Activated CD4-positive, alpha-beta T cell treated with anti-CD3 and anti-CD28 coated beads, Interleukin-2, amount 10 ng/mL, durations not matched to agents 7 days and 5 days (primary cell): ENCODE measurements at regions not wholly inside any gene's neighbourhood (a gene's known extent, or its start where the extent isn't known, plus 50 kb on each side); places are given as distances from the start of the nearest gene placed in this dataset.

Experiments
- CTCF ChIA-PET: fragments of 350-600 bp; sonication (Branson Sonifier 250); formaldehyde crosslinking; loops from one replicate; lab custom pipeline; 2021; ENCODE audit warnings: antibody characterized with exemption; lab: Charles Lee
- POLR2A ChIA-PET: fragments of 350-600 bp; sonication (Branson Sonifier 250); formaldehyde crosslinking; loops from one replicate; lab custom pipeline; 2021; ENCODE audit warnings: antibody characterized with exemption; lab: Charles Lee
- DNase-seq: peaks from one replicate; pipeline ENCODE4 v3.0.0-alpha.2; 2020
- H3K27ac Mint-ChIP-seq: one replicate; pipeline ENCODE4 v1.8.0; 2021; ENCODE audit warnings: mild to moderate bottlenecking, moderate library complexity, mixed read lengths
- H3K27me3 Mint-ChIP-seq: one replicate; pipeline ENCODE4 v1.8.0; 2021; ENCODE audit warnings: mixed read lengths
- H3K36me3 Mint-ChIP-seq: one replicate; pipeline ENCODE4 v1.8.0; 2021; ENCODE audit warnings: low read depth, mixed read lengths
- H3K4me1 Mint-ChIP-seq: one replicate; pipeline ENCODE4 v1.8.0; 2021; ENCODE audit warnings: mixed read lengths
- H3K4me3 Mint-ChIP-seq: one replicate; pipeline ENCODE4 v1.8.0; 2021; ENCODE audit warnings: mild to moderate bottlenecking, moderate library complexity, mixed read lengths
- H3K9me3 Mint-ChIP-seq: one replicate; pipeline ENCODE4 v1.8.0; 2021; ENCODE audit warnings: mixed read lengths

GRCh38 chr2:168401771-168402170 lies 54.3 kb upstream of the CERS6 start:
- POLR2A ChIA-PET = no interaction called here
- CTCF ChIA-PET = interaction anchor here (0.5 kb wide), 1 partner anchor 17 kb away, joined by 3 read pairs; no protein-coding TSS in a partner anchor
- Mint-ChIP-seq H3K36me3 (no peaks in the 10 kb centered on the region), H3K9me3 (peaks cover 9% of the 10 kb centered on the region), H3K27ac (no peak overlapping the region), H3K4me3 (no peak overlapping the region), H3K4me1 (peaks cover 8% of the 10 kb centered on the region), H3K27me3 (peaks cover 7% of the 10 kb centered on the region)
- DNase-seq = no peak

GRCh38 chr2:168402531-168402930 lies 53.5 kb upstream of the CERS6 start:
- H3K9me3 Mint-ChIP-seq = peaks cover 9% of the 10 kb centered on the region
- ChIA-PET POLR2A (no interaction called here), CTCF (interaction anchor here (1.2 kb wide), 1 partner anchor 139 kb away, joined by 3 read pairs; no protein-coding TSS in a partner anchor)
- DNase-seq = no peak
- no peak overlapping the region for H3K4me3 Mint-ChIP-seq
- H3K36me3 Mint-ChIP-seq = no peaks in the 10 kb centered on the region
- peaks cover 7% of the 10 kb centered on the region for H3K27me3 Mint-ChIP-seq
- H3K4me1 Mint-ChIP-seq = peaks cover 8% of the 10 kb centered on the region
- no peak overlapping the region for H3K27ac Mint-ChIP-seq

- POLR2A ChIA-PET = no interaction called here
These were observed 52.3 kb upstream of the CERS6 start for GRCh38 chr2:168403736-168404135.

GRCh38 chr2:168404764-168405163 lies 51.3 kb upstream of the CERS6 start:
- Mint-ChIP-seq H3K9me3 (peaks cover 10% of the 10 kb centered on the region), H3K27me3 (peaks cover 7% of the 10 kb centered on the region), H3K36me3 (no peaks in the 10 kb centered on the region), H3K4me3 (no peak overlapping the region), H3K27ac (no peak overlapping the region), H3K4me1 (peaks cover 8% of the 10 kb centered on the region)
- no peak for DNase-seq
- POLR2A ChIA-PET = no interaction called here
- CTCF ChIA-PET = no interaction called here

More at GRCh38 chr2:168403736-168404135, 52.3 kb upstream of the CERS6 start:
- peaks cover 12% of the 10 kb centered on the region for H3K9me3 Mint-ChIP-seq
- no peak for DNase-seq
- no peak overlapping the region for H3K27ac Mint-ChIP-seq
- H3K4me3 Mint-ChIP-seq = no peak overlapping the region
- peaks cover 7% of the 10 kb centered on the region for H3K27me3 Mint-ChIP-seq
- H3K36me3 Mint-ChIP-seq = no peaks in the 10 kb centered on the region
- CTCF ChIA-PET = interaction anchor here (1.2 kb wide), 1 partner anchor 138 kb away, joined by 3 read pairs; no protein-coding TSS in a partner anchor
- peaks cover 8% of the 10 kb centered on the region for H3K4me1 Mint-ChIP-seq
